Astrocyte (in vitro differentiated cells and primary cell): ENCODE measurements at regions not wholly inside any gene's neighbourhood (a gene's known extent, or its start where the extent isn't known, plus 50 kb on each side); places are given as distances from the start of the nearest gene placed in this dataset.
A peak's percentile ranks its signal among the peaks of the same experiment; 100 is the strongest.
"Not testable (repeated sequence)": the region's sequence is repeated elsewhere in the genome, so short reads cannot be mapped to it uniquely, and the experiment has no call there.

Experiments
- DNase-seq: peaks from one replicate; pipeline ENCODE4 v3.0.0-alpha.2; 2010; ENCODE audit warnings: low read depth
- FAIRE-seq: peaks from 2 replicates; lab custom pipeline; 2011; peaks lifted over from hg19 to GRCh38; lab: Jason Lieb, UNC
- H2AFZ ChIP-seq: 2 replicates; pipeline ENCODE4 v1.6.0; 2012; ENCODE audit warnings: low read depth, low read length, inconsistent platforms
- H3K27ac ChIP-seq: 2 replicates; pipeline ENCODE4 v1.5.1; 2011; ENCODE audit warnings: low read depth, low read length, inconsistent platforms
- H3K27me3 ChIP-seq: 2 replicates; pipeline ENCODE4 v1.6.0; 2011; ENCODE audit warnings: low read length, inconsistent platforms; ENCODE audit not compliant: insufficient read depth
- H3K36me3 ChIP-seq: 2 replicates; pipeline ENCODE4 v1.5.1; 2011; ENCODE audit warnings: low read length, inconsistent platforms; ENCODE audit not compliant: insufficient read depth
- H3K4me1 ChIP-seq: 2 replicates; pipeline ENCODE4 v1.5.1; 2011; ENCODE audit warnings: low read length, inconsistent platforms; ENCODE audit not compliant: insufficient read depth
- H3K4me2 ChIP-seq: 2 replicates; pipeline ENCODE4 v1.6.0; 2012; ENCODE audit warnings: low read length, inconsistent platforms
- H3K4me3 ChIP-seq: 2 replicates; pipeline ENCODE4 v1.5.1; 2011; ENCODE audit warnings: low read depth, mild to moderate bottlenecking, low read length, inconsistent platforms; ENCODE audit not compliant: insufficient read depth
- H3K79me2 ChIP-seq: 2 replicates; pipeline ENCODE4 v1.6.0; 2012; ENCODE audit warnings: mild to moderate bottlenecking, low read length, inconsistent platforms; ENCODE audit not compliant: insufficient read depth
- H3K9ac ChIP-seq: 2 replicates; pipeline ENCODE4 v1.6.0; 2012; ENCODE audit warnings: mild to moderate bottlenecking, low read length, inconsistent platforms
- H3K9me3 ChIP-seq: 2 replicates; pipeline ENCODE4 v1.5.1; 2012; ENCODE audit warnings: low read depth, mild to moderate bottlenecking, low read length, inconsistent platforms; ENCODE audit not compliant: insufficient read depth
- H4K20me1 ChIP-seq: 2 replicates; pipeline ENCODE4 v1.6.0; 2012; ENCODE audit warnings: low read length, inconsistent platforms; ENCODE audit not compliant: insufficient read depth
- H3K27ac Mint-ChIP-seq: one replicate; pipeline ENCODE4 v1.8.0; 2021; ENCODE audit warnings: mild to moderate bottlenecking, mixed read lengths; ENCODE audit not compliant: unreplicated experiment
- H3K27me3 Mint-ChIP-seq: one replicate; pipeline ENCODE4 v1.8.0; 2021; ENCODE audit warnings: low read depth, mixed read lengths; ENCODE audit not compliant: unreplicated experiment
- H3K36me3 Mint-ChIP-seq: one replicate; pipeline ENCODE4 v1.8.0; 2021; ENCODE audit warnings: low read depth, mixed read lengths; ENCODE audit not compliant: unreplicated experiment
- H3K4me1 Mint-ChIP-seq: one replicate; pipeline ENCODE4 v1.8.0; 2021; ENCODE audit warnings: low read depth, mixed read lengths; ENCODE audit not compliant: unreplicated experiment
- H3K4me3 Mint-ChIP-seq: one replicate; pipeline ENCODE4 v1.8.0; 2021; ENCODE audit warnings: mild to moderate bottlenecking, moderate library complexity, mixed read lengths; ENCODE audit not compliant: unreplicated experiment
- H3K9me3 Mint-ChIP-seq: one replicate; pipeline ENCODE4 v1.8.0; 2021; ENCODE audit warnings: mild to moderate bottlenecking, mixed read lengths; ENCODE audit not compliant: unreplicated experiment

DNA sequence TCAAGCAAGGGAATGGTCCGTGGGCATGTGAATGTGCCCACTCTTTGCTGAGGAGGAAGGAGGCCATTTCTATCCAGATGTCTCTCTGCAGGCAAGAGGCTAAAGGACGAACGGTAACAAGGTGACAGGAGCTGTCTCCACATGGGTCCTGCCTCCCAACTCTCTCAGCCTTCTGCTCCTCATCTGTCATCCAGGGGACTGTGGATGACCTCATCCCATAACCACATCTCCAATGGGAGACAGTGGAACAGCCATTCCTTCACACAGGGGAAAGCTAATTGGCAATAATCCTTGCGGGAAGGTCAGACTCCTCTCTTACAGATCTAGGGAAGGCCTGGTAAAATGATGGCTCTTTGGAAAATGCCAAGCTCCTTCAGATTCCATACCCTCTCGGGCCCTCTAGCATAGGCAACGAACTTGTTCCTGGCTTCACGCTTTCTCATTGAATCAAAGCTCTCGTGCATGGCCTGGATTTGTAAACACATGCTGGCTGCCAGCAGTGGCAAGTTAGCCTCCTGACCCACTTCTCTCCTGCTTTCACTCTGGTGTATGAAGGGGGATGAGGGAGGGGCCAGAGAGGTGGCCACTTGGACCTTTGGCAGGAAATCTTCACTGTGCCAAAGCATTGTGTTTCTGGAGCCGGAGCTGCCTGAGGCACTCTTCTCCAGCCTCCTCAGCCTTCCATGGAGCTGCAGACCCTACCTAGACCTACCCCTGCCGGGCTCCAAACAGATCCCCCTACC, 94.5 kb upstream of the FAM72C start:
- H3K4me3 ChIP-seq, FAIRE-seq, H3K36me3 ChIP-seq, H3K9me3 ChIP-seq, H3K27ac ChIP-seq, H3K4me1 Mint-ChIP-seq, H3K79me2 ChIP-seq, H3K36me3 Mint-ChIP-seq, H3K27me3 Mint-ChIP-seq, H3K4me2 ChIP-seq, H3K9me3 Mint-ChIP-seq, H3K4me3 Mint-ChIP-seq, H3K27ac Mint-ChIP-seq, H4K20me1 ChIP-seq, H3K27me3 ChIP-seq, DNase-seq, H3K4me1 ChIP-seq, H2AFZ ChIP-seq, H3K9ac ChIP-seq: not testable (repeated sequence)

DNA sequence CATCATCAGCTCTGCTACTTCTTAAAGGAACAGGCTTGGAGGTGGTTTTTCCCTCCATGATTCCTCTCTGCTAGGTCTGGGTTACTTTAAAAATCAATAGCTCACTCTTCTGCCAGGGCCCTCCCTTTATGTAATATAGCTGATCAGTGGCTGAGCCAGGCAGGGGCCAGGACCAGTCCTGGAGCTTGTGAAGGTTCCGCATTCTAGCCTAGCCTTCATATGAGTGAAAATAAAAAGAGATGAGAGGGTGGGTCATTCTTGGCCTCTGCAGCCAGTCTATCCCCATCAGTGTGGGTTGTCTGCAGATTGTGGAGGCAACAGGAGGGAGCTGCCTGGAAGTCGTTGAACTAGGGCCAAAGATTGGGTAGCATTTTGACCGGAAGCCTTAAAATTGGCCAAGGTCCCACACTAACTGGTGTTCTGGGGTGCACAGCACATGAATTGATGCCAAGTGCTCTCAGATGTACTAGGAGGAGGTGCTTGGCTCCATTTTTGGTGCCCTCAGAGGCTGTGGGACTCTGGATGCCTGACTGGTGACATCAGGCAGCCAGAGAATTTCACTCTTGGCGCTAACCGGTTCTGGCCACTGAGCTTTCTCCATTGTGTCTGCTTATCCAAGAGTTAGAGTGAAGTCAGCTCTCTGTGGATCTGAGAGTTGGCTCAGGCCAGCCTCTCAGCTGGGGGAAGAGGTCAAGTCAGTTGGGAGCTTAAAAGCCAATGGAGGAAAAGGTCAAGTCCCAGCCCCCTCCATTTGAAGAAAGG, 93.7 kb upstream of the FAM72C start:
- H3K4me3 Mint-ChIP-seq, result not testable (repeated sequence)

GRCh38 chr1:144049365-144049764, 77.6 kb upstream of the FAM72C start:
- not testable (repeated sequence) for H3K27me3 Mint-ChIP-seq, H2AFZ ChIP-seq, H3K27ac Mint-ChIP-seq, H3K9me3 Mint-ChIP-seq, H3K9ac ChIP-seq, H3K4me1 Mint-ChIP-seq, H3K79me2 ChIP-seq, H3K4me1 ChIP-seq, H3K4me3 Mint-ChIP-seq, H3K9me3 ChIP-seq, H3K27ac ChIP-seq, H3K4me3 ChIP-seq, H3K36me3 Mint-ChIP-seq, H3K27me3 ChIP-seq, FAIRE-seq, H3K4me2 ChIP-seq, H4K20me1 ChIP-seq, DNase-seq, H3K36me3 ChIP-seq

More for the DNA sequence above, 93.7 kb upstream of the FAM72C start:
- not testable (repeated sequence) for H3K4me2 ChIP-seq, DNase-seq, H3K9ac ChIP-seq, H3K9me3 ChIP-seq, H3K27me3 Mint-ChIP-seq, H3K27me3 ChIP-seq, H3K4me3 ChIP-seq, H3K9me3 Mint-ChIP-seq, H3K27ac Mint-ChIP-seq, H3K36me3 Mint-ChIP-seq, H3K4me1 ChIP-seq, H3K79me2 ChIP-seq, H4K20me1 ChIP-seq, H2AFZ ChIP-seq, FAIRE-seq, H3K4me1 Mint-ChIP-seq, H3K36me3 ChIP-seq, H3K27ac ChIP-seq

DNA sequence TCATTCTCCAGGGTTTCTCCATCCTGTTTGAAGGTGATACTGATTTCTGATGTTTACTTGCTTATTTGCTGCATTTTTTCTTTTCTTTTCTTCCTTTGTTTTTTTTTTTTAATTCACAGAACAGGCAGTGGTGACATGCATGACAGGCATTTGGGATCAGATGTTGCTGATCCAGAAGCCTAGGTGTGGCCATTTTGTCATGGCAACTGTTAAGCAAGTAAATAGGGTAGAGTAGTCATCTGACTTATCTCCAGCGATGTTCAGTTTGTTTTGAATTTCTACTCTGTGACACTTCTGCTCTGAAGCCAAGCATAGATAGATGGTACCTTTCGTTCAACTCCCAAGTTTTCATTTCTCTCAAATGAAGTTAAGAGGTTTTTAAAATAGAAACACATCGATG, 74.9 kb upstream of the FAM72C start:
- H4K20me1 ChIP-seq, H3K36me3 Mint-ChIP-seq, H3K4me3 ChIP-seq, FAIRE-seq, H3K27me3 ChIP-seq, H3K4me1 ChIP-seq, H3K4me1 Mint-ChIP-seq, H3K79me2 ChIP-seq, H3K9me3 Mint-ChIP-seq, H3K27ac Mint-ChIP-seq, H2AFZ ChIP-seq, H3K27ac ChIP-seq, H3K9ac ChIP-seq, DNase-seq, H3K4me2 ChIP-seq, H3K36me3 ChIP-seq, H3K4me3 Mint-ChIP-seq, H3K27me3 Mint-ChIP-seq, H3K9me3 ChIP-seq: not testable (repeated sequence)

DNA sequence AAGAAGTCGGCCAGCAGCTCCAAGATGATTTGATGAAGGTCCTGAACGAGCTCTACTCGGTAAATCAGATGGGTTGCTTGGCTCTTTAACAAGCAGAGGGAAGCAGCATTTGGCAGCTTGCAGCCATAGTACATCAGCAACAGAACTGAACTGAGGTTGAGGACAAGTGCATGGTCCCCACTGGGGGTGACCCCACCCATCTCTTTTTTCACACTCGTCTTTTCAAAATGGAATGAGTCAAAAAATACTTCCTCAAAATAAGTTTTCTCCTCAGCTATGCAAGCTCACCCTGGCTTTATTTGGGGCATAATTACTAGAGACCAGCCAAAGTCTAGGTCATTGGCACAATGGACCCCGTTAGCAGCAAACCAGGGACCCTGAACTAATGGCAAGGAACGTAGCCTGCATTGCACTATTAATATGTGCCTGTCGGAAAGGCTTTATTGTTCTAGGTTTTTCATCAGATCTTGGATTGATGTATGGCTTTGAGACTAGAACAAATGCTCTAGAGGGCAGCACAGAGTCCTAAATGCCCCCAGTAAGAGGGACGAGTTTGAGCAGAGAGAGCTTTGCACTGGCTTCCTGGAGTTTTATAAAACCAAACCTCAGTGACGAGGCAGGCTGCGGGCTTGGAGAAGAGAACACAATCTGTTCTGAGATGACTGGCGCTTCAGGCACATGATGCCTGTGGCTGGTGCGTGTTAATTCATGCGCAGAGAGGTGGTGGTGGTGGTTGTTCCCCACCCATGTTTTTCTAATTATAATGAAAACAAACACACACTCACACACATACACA, 74.2 kb upstream of the FAM72C start:
- not testable (repeated sequence) for H3K4me1 ChIP-seq, FAIRE-seq, H3K9me3 Mint-ChIP-seq, H3K4me1 Mint-ChIP-seq, H3K36me3 ChIP-seq, H3K4me3 ChIP-seq, H3K27ac ChIP-seq, H3K4me3 Mint-ChIP-seq, H3K27me3 ChIP-seq, H3K9me3 ChIP-seq, H3K9ac ChIP-seq, H2AFZ ChIP-seq, H3K27me3 Mint-ChIP-seq, H3K36me3 Mint-ChIP-seq, H3K4me2 ChIP-seq, H4K20me1 ChIP-seq, H3K79me2 ChIP-seq, H3K27ac Mint-ChIP-seq
- DNase-seq, result peak; percentile 18
